Karpas-422 (cell line): ENCODE measurements at regions not wholly inside any gene's neighbourhood (a gene's known extent, or its start where the extent isn't known, plus 50 kb on each side); places are given as distances from the start of the nearest gene placed in this dataset.

Experiments
- DNase-seq: peaks from one replicate; pipeline ENCODE4 v3.0.0-alpha.2; 2015
- H2AFZ ChIP-seq: fragments of 200-600 bp; sonication (generic); 2 replicates; pipeline ENCODE4 v1.6.1; 2014; ENCODE audit warnings: antibody characterized with exemption, low read length, mixed read lengths
- H3K27ac ChIP-seq: fragments of 200-600 bp; sonication (generic); 2 replicates; pipeline ENCODE4 v1.5.1; 2014; ENCODE audit warnings: mild to moderate bottlenecking, low read length, moderate library complexity
- H3K27me3 ChIP-seq: fragments of 200-600 bp; sonication (generic); 2 replicates; pipeline ENCODE4 v1.6.1; 2014; ENCODE audit warnings: low read length, mixed read lengths
- H3K36me3 ChIP-seq: fragments of 200-600 bp; sonication (generic); 2 replicates; pipeline ENCODE4 v1.6.1; 2014; ENCODE audit warnings: low read length, mixed read lengths; ENCODE audit not compliant: insufficient read depth
- H3K4me1 ChIP-seq: fragments of 200-600 bp; sonication (generic); 2 replicates; pipeline ENCODE4 v1.6.1; 2014; ENCODE audit warnings: mild to moderate bottlenecking, low read length, mixed read lengths
- H3K4me2 ChIP-seq: fragments of 200-600 bp; sonication (generic); 2 replicates; pipeline ENCODE4 v1.6.1; 2014; ENCODE audit warnings: low read length, low read depth, mild to moderate bottlenecking; ENCODE audit not compliant: poor library complexity, severe bottlenecking
- H3K4me3 ChIP-seq: fragments of 200-600 bp; sonication (generic); 2 replicates; pipeline ENCODE4 v1.5.1; 2014; ENCODE audit warnings: mild to moderate bottlenecking, antibody characterized with exemption, low read length, mixed read lengths
- H3K79me2 ChIP-seq: fragments of 200-600 bp; sonication (generic); 2 replicates; pipeline ENCODE4 v1.6.1; 2014; ENCODE audit warnings: mild to moderate bottlenecking, low read length, mixed read lengths
- H3K9ac ChIP-seq: fragments of 200-600 bp; sonication (generic); 2 replicates; pipeline ENCODE4 v1.6.0; 2014; ENCODE audit warnings: low read length
- H3K9me2 ChIP-seq: fragments of 200-600 bp; sonication (generic), shearing (Covaris generic); replicated peaks from 2 replicates; pipeline ENCODE4 v1.6.0; 2014; ENCODE audit warnings: mild to moderate bottlenecking, low read length, moderate library complexity; ENCODE audit not compliant: insufficient read depth
- H3K9me3 ChIP-seq: fragments of 300-700, 200-600 bp; sonication (generic); 2 replicates; pipeline ENCODE4 v1.6.1; 2014; ENCODE audit warnings: low read length, mixed read lengths
- H4K20me1 ChIP-seq: fragments of 200-600 bp; sonication (generic); 2 replicates; pipeline ENCODE4 v1.6.1; 2014; ENCODE audit warnings: mild to moderate bottlenecking, antibody characterized with exemption, low read length, low read depth; ENCODE audit not compliant: insufficient read depth

DNA sequence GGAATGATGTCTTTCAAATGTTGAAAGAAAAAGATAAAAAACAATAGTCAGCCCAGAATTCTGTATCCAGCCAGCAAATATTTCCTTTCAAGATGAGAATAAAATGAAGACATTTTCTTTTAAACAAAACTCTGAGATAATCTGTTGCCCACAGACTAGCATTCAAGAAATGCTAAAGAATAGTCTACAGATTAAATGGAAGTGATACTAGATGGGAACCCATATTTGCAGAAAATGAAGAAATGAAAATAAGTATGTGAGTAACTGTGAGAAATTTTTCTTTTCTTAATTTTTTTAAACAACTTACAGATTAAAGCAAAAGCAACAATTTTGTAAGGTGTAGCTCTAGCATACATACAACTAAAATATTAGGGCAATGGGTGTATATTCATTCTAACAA is 469.8 kb downstream of the IGSF11 start:
- H3K4me1 ChIP-seq, result no peaks in the 10 kb centered on the region
- no peak overlapping the region for H3K4me2 ChIP-seq
- no peak overlapping the region for H2AFZ ChIP-seq
- no peaks in the 10 kb centered on the region for H3K36me3 ChIP-seq
- no peaks in the 10 kb centered on the region for H3K27me3 ChIP-seq
- no peak overlapping the region for H3K9ac ChIP-seq
- no peak for DNase-seq
- H3K4me3 ChIP-seq, result no peak overlapping the region
- no peaks in the 10 kb centered on the region for H3K9me3 ChIP-seq
- no peaks in the 10 kb centered on the region for H4K20me1 ChIP-seq
- H3K79me2 ChIP-seq, result no peaks in the 10 kb centered on the region
- no peak overlapping the region for H3K27ac ChIP-seq
- no peaks in the 10 kb centered on the region for H3K9me2 ChIP-seq

DNA sequence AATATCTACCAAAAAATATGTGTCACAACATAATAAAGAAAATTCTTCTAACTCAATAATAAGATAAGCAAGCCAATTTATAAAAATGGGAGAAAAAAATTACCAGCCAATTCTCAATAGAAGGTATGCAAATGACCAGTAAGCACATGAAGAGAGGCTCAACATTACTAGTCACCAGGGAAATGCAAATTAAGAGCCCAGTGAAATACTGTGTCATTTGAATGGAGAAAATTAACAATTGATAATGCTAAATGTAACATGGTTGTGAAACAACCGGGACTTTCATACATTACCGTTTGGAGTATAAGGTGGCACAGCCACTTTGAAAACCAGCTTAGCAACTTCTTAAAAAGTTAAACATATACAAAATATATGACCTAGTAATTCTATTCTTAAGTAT is 460.7 kb downstream of the IGSF11 start:
- H4K20me1 ChIP-seq, result no peaks in the 10 kb centered on the region
- H3K27me3 ChIP-seq, result no peaks in the 10 kb centered on the region
- no peaks in the 10 kb centered on the region for H3K79me2 ChIP-seq
- no peak overlapping the region for H3K4me2 ChIP-seq
- no peak overlapping the region for H3K9ac ChIP-seq
- peaks cover 13% of the 10 kb centered on the region for H3K4me1 ChIP-seq
- no peak overlapping the region for H3K27ac ChIP-seq
- no peaks in the 10 kb centered on the region for H3K9me2 ChIP-seq
- no peak for DNase-seq
- H3K36me3 ChIP-seq, result peaks cover 32% of the 10 kb centered on the region
- H3K9me3 ChIP-seq, result no peaks in the 10 kb centered on the region
- no peak overlapping the region for H3K4me3 ChIP-seq
- no peak overlapping the region for H2AFZ ChIP-seq

DNA sequence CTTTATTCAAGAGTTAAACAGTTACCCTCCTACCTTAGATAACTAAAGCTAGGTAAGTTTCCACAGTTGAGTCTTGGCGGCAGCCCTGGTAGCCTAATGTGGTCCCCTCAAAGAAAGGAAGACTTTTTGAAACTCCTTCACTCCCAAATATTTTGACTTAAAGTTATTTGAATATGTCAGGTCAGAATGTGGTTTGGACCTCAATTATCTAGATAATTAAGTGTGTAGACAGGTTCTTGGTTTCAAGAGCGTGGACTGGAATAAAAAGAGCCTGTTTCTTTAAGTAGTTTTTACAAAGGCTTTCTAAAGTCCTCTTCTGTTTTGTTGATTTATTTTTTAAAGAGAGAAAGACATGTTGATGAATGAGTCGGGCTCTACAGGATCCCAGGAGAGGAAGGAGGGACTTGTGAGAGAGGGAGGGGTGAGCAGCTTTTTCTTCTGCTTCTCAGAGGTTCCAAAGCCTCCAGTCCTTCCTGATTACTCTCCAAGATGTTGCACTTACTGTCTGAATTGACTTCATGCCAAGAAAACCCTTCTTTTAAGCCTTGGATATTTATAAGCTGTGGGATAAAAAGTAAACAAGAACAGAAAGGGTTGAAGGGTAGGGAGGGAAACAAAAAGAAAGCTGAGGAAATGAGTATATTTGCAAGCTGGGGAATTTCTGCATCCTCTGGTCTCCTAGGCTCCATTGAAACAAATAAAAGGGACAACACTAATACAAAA is 457.4 kb downstream of the IGSF11 start:
- Histone ChIP-seq H3K4me1 (peaks cover 18% of the 10 kb centered on the region), H3K9me3 (no peaks in the 10 kb centered on the region), H2AFZ (no peak overlapping the region), H3K4me2 (no peak overlapping the region), H3K4me3 (no peak overlapping the region), H3K27me3 (no peaks in the 10 kb centered on the region), H3K36me3 (peaks cover 22% of the 10 kb centered on the region), H3K9ac (no peak overlapping the region), H3K27ac (no peak overlapping the region), H4K20me1 (no peaks in the 10 kb centered on the region), H3K79me2 (no peaks in the 10 kb centered on the region), H3K9me2 (no peaks in the 10 kb centered on the region)
- DNase-seq, result no peak

DNA sequence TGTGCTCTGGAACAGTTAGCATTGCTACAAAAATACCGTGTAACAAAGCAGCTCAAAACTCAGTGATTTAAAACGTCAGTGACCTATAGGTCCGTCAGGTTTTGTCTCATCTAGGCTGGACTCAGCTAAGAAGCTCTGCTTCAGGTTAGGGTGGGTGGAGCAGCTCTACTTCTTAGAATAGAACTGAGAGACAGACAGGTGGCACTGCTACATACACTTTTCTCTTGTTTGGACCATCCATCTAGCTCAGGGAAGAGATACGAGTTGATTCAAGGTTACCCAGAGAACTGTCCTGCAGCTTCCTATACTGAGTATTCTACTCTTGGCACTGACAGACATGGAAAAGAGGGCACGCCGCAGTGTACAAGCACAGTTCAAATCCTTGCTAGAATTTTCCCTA is 456.1 kb downstream of the IGSF11 start:
- H3K27me3 ChIP-seq, result no peaks in the 10 kb centered on the region
- peak overlapping the region; percentile 11; the same call in 1 of the 2 replicates for H2AFZ ChIP-seq
- no peak overlapping the region for H3K4me3 ChIP-seq
- no peaks in the 10 kb centered on the region for H3K79me2 ChIP-seq
- H3K9ac ChIP-seq, result no peak overlapping the region
- H3K4me1 ChIP-seq, result peaks cover 17% of the 10 kb centered on the region
- no peak overlapping the region for H3K27ac ChIP-seq
- H4K20me1 ChIP-seq, result no peaks in the 10 kb centered on the region
- H3K36me3 ChIP-seq, result peaks cover 24% of the 10 kb centered on the region
- H3K9me2 ChIP-seq, result no peaks in the 10 kb centered on the region
- H3K9me3 ChIP-seq, result no peaks in the 10 kb centered on the region
- H3K4me2 ChIP-seq, result no peak overlapping the region
- DNase-seq, result no peak

DNA sequence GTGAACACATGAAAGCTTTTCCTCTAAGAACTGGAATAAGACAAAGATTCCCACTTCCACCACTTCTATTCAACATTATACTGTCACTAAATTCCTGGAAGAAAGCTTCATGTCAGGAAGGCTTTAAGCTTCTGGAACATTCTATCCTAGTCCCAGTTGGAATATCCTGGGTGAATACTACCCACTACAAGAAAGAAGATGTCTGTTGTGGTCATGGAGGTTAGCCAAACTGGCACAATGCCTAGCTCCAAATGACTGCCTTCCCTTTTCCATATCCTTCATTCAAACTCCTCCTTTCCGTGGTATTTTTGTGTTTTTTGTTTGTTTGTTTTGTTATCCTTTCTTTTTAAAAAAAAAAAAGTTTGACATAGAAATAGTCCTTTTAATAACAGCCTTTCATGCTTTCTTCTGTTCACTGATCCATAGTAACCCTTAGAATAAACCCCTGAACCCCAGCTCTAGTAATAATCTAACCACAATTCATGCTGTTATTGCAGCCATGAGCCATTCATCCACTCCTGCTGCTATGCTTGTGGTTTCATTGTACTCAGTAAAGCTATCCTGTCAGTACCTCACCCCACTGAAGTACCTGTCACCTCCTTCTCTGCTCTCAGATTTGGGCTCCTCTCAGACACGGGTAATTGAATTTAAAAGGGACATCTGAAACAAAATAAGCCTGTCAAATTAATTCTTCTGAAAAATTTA is 447.5 kb downstream of the IGSF11 start:
- no peaks in the 10 kb centered on the region for H3K79me2 ChIP-seq
- DNase-seq, result no peak
- H3K27me3 ChIP-seq, result no peaks in the 10 kb centered on the region
- H3K4me1 ChIP-seq, result peaks cover 11% of the 10 kb centered on the region
- no peak overlapping the region for H3K4me2 ChIP-seq
- no peaks in the 10 kb centered on the region for H3K9me3 ChIP-seq
- no peak overlapping the region for H3K9ac ChIP-seq
- peaks cover 23% of the 10 kb centered on the region for H3K36me3 ChIP-seq
- no peaks in the 10 kb centered on the region for H4K20me1 ChIP-seq
- no peak overlapping the region for H3K27ac ChIP-seq
- H3K4me3 ChIP-seq, result no peak overlapping the region
- no peak overlapping the region for H2AFZ ChIP-seq
- no peaks in the 10 kb centered on the region for H3K9me2 ChIP-seq

DNA sequence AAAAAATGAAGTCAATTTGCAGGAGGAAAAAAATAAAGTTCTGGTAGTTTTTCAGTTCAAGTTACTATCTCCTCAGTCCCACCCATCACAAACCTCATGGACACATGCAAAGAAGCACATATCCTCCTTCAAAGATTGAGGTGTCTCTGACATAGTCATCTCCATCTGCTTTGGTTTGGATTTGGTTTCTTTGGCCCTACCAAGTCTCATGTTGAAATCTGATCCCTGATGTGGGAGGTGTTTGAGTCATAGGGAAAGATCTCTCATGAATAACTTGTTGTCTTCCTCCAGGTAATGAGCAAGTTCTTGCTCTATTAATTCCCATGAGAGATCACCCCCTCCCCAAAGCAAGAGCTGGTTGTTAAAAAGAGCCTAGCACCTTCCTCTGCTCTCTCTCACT is 446.8 kb downstream of the IGSF11 start:
- Histone ChIP-seq H3K9me3 (no peaks in the 10 kb centered on the region), H3K4me1 (peaks cover 11% of the 10 kb centered on the region), H3K36me3 (peaks cover 18% of the 10 kb centered on the region), H3K79me2 (no peaks in the 10 kb centered on the region), H3K27ac (no peak overlapping the region), H3K27me3 (no peaks in the 10 kb centered on the region), H4K20me1 (no peaks in the 10 kb centered on the region), H2AFZ (no peak overlapping the region), H3K9ac (no peak overlapping the region), H3K4me2 (no peak overlapping the region), H3K9me2 (no peaks in the 10 kb centered on the region), H3K4me3 (no peak overlapping the region)
- DNase-seq, result no peak

DNA sequence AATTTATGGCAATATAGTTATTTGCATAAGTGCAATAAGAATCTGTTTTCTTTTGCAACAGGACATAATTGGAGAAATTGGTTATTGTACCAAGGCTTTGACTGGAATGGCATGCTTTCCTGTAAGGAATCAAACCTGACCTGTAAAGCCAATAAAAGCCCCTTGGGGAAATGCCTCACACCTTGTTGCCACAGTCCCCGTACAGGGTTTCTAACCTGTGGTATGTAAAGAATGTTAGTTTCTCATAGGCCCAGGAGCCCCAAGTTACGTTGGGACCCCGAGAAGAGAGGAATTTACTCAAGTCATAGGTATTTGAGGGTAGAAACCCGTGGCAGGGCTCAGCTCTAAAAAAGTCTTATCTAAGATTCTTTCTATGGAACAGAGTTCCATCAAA is 441.4 kb downstream of the IGSF11 start:
- DNase-seq, result no peak
- H2AFZ ChIP-seq, result no peak overlapping the region
- H3K9me2 ChIP-seq, result no peaks in the 10 kb centered on the region
- H3K9me3 ChIP-seq, result peaks cover 8% of the 10 kb centered on the region; the same call in 1 of the 2 replicates
- no peak overlapping the region for H3K4me2 ChIP-seq
- H3K27ac ChIP-seq, result no peak overlapping the region
- no peak overlapping the region for H3K9ac ChIP-seq
- H3K27me3 ChIP-seq, result no peaks in the 10 kb centered on the region
- H3K36me3 ChIP-seq, result peaks cover 21% of the 10 kb centered on the region
- H4K20me1 ChIP-seq, result no peaks in the 10 kb centered on the region
- H3K4me1 ChIP-seq, result peaks cover 4% of the 10 kb centered on the region; the same call in 1 of the 2 replicates
- H3K4me3 ChIP-seq, result no peak overlapping the region
- no peaks in the 10 kb centered on the region for H3K79me2 ChIP-seq

DNA sequence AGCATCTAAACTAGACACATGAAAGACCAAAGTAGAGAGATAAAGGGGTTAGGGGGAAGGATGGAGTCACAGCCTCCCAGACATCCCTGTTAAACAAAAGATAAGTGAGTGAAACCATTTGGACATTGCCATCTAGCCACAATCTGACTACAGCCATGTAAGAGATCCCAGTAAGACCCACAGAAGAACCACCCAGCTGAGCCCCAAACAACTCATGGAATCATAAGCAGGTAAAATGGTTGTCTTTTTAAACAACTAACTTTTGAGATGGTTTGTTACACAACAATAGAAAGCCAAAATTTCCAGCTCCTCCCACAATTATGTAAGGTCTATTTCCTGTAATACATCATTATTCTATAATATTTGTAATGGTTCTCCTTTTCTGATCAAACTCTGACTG is 437.5 kb downstream of the IGSF11 start:
- Histone ChIP-seq H3K36me3 (peaks cover 24% of the 10 kb centered on the region), H3K27me3 (no peaks in the 10 kb centered on the region), H2AFZ (no peak overlapping the region), H4K20me1 (no peaks in the 10 kb centered on the region), H3K9ac (no peak overlapping the region), H3K4me3 (no peak overlapping the region), H3K27ac (no peak overlapping the region), H3K9me2 (no peaks in the 10 kb centered on the region), H3K9me3 (peaks cover 8% of the 10 kb centered on the region; the same call in 1 of the 2 replicates), H3K4me1 (no peaks in the 10 kb centered on the region), H3K4me2 (no peak overlapping the region), H3K79me2 (0 out of 2 replicates have a peak, but pooled peaks cover 2% of the 10 kb centered on the region)
- no peak for DNase-seq
